ENCODE measurements at regions not wholly inside any gene's neighbourhood (a gene's known extent, or its start where the extent isn't known, plus 50 kb on each side); places are given as distances from the start of the nearest gene placed in this dataset.
A peak's percentile ranks its signal among the peaks of the same experiment; 100 is the strongest.

DNA sequence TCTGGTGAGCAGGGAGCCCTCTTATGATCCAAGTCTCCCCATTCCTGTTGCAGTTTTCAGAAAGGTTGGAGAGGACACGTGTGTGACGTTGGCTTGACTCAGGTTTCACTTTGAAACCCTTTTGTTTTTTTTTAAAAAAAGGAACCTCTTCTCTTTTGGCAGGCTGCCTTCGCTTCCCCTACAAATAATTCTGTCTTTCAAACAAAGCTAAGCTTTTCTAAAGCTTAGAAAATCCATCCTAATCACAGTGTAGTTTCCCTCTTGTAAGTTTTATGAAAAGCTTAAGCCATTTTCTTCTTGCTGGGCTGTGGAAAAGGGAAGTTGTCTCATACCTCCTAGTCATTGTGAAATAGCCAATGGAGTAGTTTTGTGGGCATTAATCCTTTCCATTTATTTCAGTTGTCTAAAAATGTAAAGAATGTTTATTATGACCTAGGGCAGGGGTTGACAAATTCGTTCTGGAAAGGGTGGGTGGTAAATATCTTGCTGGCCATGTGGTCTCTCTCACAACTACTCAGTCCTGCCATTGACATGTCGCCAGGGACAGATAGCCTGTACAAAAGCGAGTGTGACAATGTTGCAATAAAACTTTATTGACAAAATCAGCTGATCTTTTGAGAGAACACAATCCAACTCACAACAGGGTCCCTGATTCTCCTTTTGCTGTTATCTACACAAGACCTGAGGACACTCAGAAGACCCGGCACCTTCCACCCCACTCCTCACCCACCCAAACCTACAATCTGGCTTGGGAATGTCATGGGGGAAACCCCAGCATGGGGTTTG is 878.8 kb downstream of the RNF144A start:
- WGBS, 4 donors, result 46 to 57% (median 52%) methylated on average over 7 of the region's 7 CpGs
- Histone ChIP-seq H3K9me3 (replicated peaks in 1 of 3) (no peaks in the 10 kb centered on the region), H3K27ac (no peak overlapping the region), H3K4me1 (replicated peaks in 1 of 2) (peaks cover 0 to 6% of the 10 kb centered on the region in 2 donors), H3K4me3 (peak overlapping the region in 1 of 4 donors; percentile 22), H3K27me3 (no peaks in the 10 kb centered on the region), H3K36me3 (replicated peaks in 1 of 2) (no peaks in the 10 kb centered on the region)
- intact Hi-C loops (cut with DNase I), result no loop called here
- TF ChIP-seq, protein P1, sequence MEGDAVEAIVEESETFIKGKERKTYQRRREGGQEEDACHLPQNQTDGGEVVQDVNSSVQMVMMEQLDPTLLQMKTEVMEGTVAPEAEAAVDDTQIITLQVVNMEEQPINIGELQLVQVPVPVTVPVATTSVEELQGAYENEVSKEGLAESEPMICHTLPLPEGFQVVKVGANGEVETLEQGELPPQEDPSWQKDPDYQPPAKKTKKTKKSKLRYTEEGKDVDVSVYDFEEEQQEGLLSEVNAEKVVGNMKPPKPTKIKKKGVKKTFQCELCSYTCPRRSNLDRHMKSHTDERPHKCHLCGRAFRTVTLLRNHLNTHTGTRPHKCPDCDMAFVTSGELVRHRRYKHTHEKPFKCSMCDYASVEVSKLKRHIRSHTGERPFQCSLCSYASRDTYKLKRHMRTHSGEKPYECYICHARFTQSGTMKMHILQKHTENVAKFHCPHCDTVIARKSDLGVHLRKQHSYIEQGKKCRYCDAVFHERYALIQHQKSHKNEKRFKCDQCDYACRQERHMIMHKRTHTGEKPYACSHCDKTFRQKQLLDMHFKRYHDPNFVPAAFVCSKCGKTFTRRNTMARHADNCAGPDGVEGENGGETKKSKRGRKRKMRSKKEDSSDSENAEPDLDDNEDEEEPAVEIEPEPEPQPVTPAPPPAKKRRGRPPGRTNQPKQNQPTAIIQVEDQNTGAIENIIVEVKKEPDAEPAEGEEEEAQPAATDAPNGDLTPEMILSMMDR (IDR thresholded peaks at IDR 0.05), result no peak
- TF ChIP-seq POLR2A (IDR thresholded peaks at IDR 0.05), result no peak
- DNase-seq, result peak in 4 of 7 donors; percentile 26 to 36 (median 31)

DNA sequence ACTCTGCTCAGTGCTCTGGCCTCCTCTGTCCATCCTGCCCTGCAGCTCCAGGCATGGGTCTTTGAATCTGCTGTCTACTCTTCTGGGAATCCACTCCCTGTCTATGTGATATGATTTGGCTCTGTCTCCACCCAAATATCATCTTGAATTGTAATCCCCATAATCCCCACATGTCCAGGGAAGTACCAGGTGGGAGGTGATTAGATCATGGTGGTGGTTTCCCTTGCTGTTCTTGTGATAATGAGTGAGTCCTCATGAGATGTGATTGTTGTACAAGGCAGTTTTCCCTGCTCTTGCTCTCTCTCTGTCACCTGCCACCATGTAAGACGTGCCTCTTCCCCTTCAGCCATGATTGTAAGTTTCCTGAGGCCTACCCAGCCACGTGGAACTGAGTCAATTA is 881.8 kb upstream of the ID2 start:
- WGBS, 4 donors, result 72 to 89% (median 86%) methylated on average over 2 of the region's 2 CpGs
- H3K4me1 ChIP-seq (replicated peaks in 1 of 2), result no peaks in the 10 kb centered on the region
- DNase-seq, result no peak
- intact Hi-C loops (cut with DNase I), result no loop called here
- H3K36me3 ChIP-seq (replicated peaks in 1 of 2), result no peaks in the 10 kb centered on the region
- H3K4me3 ChIP-seq, result no peak overlapping the region
- no peaks in the 10 kb centered on the region for H3K9me3 ChIP-seq (replicated peaks in 1 of 3)
- no peaks in the 10 kb centered on the region for H3K27me3 ChIP-seq
- TF ChIP-seq, protein P1 (IDR thresholded peaks at IDR 0.05), result no peak
- TF ChIP-seq POLR2A (IDR thresholded peaks at IDR 0.05), result no peak
- no peak overlapping the region for H3K27ac ChIP-seq

DNA sequence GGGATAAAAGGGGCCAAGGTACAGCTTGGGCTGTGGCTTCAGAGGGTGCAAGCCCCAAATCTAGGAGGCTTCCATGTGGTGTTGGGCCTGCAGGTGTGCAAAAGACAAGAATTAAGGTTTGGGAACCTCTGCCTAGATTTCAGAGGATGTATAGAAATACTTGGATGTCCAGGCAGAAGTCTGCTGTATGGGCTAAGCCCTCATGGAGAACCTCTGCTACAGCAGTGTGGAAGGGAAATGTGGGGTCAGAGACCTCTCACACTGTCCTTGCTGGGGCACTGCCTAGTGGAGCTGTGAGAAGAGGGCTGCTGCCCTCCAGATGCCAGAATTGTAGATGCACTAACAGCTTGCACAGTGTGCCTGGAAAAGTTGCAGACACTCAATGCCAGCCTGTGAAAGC is 880.6 kb upstream of the ID2 start:
- Histone ChIP-seq H3K9me3 (replicated peaks in 1 of 3) (no peaks in the 10 kb centered on the region), H3K4me1 (replicated peaks in 1 of 2) (no peaks in the 10 kb centered on the region), H3K27ac (no peak overlapping the region), H3K27me3 (no peaks in the 10 kb centered on the region), H3K36me3 (replicated peaks in 1 of 2) (no peaks in the 10 kb centered on the region), H3K4me3 (no peak overlapping the region)
- intact Hi-C loops (cut with DNase I), result no loop called here
- TF ChIP-seq, protein P1 (IDR thresholded peaks at IDR 0.05), result no peak
- no peak for TF ChIP-seq POLR2A (IDR thresholded peaks at IDR 0.05)
- DNase-seq, result no peak

DNA sequence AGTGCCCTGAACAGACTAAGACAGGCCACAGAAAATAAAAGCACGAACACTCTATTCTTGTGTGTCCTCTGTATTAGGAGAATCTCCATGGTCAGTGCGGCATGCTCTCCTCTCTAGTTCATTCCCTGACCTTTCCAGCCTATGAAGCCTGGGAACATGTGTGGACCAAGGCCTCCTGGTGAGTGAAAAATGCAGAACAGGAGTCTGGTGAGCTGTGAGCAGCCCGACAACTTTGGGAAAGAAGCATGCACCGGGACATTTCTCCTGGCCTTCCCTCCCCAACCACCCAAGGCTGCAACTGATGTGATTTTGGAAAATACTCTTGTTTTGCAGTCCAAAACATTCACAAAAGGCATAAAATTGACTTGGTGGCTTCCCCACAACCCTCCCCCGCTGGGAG is 878.3 kb upstream of the ID2 start:
- DNase-seq, result no peak
- TF ChIP-seq, protein P1 (IDR thresholded peaks at IDR 0.05), result no peak
- no peak for TF ChIP-seq POLR2A (IDR thresholded peaks at IDR 0.05)
- no peak overlapping the region for H3K27ac ChIP-seq
- no peaks in the 10 kb centered on the region for H3K27me3 ChIP-seq
- no peaks in the 10 kb centered on the region for H3K4me1 ChIP-seq (replicated peaks in 1 of 2)
- H3K4me3 ChIP-seq, result no peak overlapping the region
- 90 to 99% (median 96%) methylated on average over 5 of the region's 5 CpGs for WGBS, 4 donors
- H3K36me3 ChIP-seq (replicated peaks in 1 of 2), result no peaks in the 10 kb centered on the region
- H3K9me3 ChIP-seq (replicated peaks in 1 of 3), result no peaks in the 10 kb centered on the region
- intact Hi-C loops (cut with DNase I), result no loop called here

Measured in adrenal gland (tissue), 9 donors.